Nephron progenitor cell (in vitro differentiated cells): ENCODE measurements at regions not wholly inside any gene's neighbourhood (a gene's known extent, or its start where the extent isn't known, plus 50 kb on each side); places are given as distances from the start of the nearest gene placed in this dataset.

Source experiments
- DNase-seq: peaks from one replicate; pipeline ENCODE4 v3.0.0; 2021
- H3K27ac Mint-ChIP-seq: 2 replicates; pipeline ENCODE4 v1.8.0; 2021; ENCODE audit warnings: mild to moderate bottlenecking, moderate library complexity, mixed read lengths
- H3K27me3 Mint-ChIP-seq: 2 replicates; pipeline ENCODE4 v1.8.0; 2021; ENCODE audit warnings: mild to moderate bottlenecking, low read depth, mixed read lengths; ENCODE audit not compliant: poor library complexity
- H3K36me3 Mint-ChIP-seq: 2 replicates; pipeline ENCODE4 v1.8.0; 2021; ENCODE audit warnings: low read depth, mixed read lengths
- H3K4me1 Mint-ChIP-seq: 2 replicates; pipeline ENCODE4 v1.8.0; 2021; ENCODE audit warnings: mixed read lengths
- H3K4me3 Mint-ChIP-seq: 2 replicates; pipeline ENCODE4 v1.8.0; 2021; ENCODE audit warnings: mild to moderate bottlenecking, moderate library complexity, mixed read lengths
- H3K9me3 Mint-ChIP-seq: 2 replicates; pipeline ENCODE4 v1.8.0; 2021; ENCODE audit warnings: mild to moderate bottlenecking, moderate library complexity, mixed read lengths
- CTCF ChIP-seq: fragments of 200-600 bp; sonication (generic); IDR thresholded peaks from 2 replicates; pipeline ENCODE4 v1.5.0; 2021; ENCODE audit warnings: antibody characterized with exemption

- H3K4me3 Mint-ChIP-seq, result no peak overlapping the region
- H3K9me3 Mint-ChIP-seq, result no peaks in the 10 kb centered on the region
- peaks cover 7% of the 10 kb centered on the region for H3K27me3 Mint-ChIP-seq
- H3K4me1 Mint-ChIP-seq, result no peaks in the 10 kb centered on the region
- no peak for DNase-seq
- TF ChIP-seq CTCF, result no peak
- no peaks in the 10 kb centered on the region for H3K36me3 Mint-ChIP-seq
- no peak overlapping the region for H3K27ac Mint-ChIP-seq
These were observed 321.7 kb downstream of the TSN start for GRCh38 chr2:122077114-122077513.

GRCh38 chr2:122077771-122078170 is 322.3 kb downstream of the TSN start:
- Mint-ChIP-seq H3K36me3 (no peaks in the 10 kb centered on the region), H3K27ac (no peak overlapping the region), H3K9me3 (no peaks in the 10 kb centered on the region), H3K27me3 (peaks cover 10% of the 10 kb centered on the region), H3K4me1 (no peaks in the 10 kb centered on the region), H3K4me3 (no peak overlapping the region)
- no peak for TF ChIP-seq CTCF
- no peak for DNase-seq

DNA sequence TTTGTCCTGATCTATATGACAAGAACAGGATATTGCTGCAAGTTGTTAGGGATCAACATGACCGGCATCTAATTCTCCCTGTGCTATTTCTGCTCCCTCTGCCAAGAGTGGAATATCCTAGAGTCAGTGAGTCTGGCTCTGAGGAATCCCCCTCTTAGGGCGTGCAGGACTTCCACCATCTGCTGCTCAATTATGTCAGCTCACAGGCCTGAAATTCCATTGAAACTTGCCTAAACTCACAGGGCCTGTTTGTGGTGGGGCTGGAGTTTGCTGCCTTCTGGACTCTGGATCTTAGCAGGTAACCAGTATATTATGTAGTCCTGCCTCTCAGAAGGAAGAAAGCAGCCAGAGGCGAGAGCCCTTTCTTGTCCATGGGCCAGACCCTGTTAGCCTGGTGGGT is 323.0 kb downstream of the TSN start:
- H3K27ac Mint-ChIP-seq, result no peak overlapping the region
- no peaks in the 10 kb centered on the region for H3K4me1 Mint-ChIP-seq
- no peak for DNase-seq
- no peak for TF ChIP-seq CTCF
- H3K9me3 Mint-ChIP-seq, result no peaks in the 10 kb centered on the region
- H3K4me3 Mint-ChIP-seq, result no peak overlapping the region
- H3K27me3 Mint-ChIP-seq, result peaks cover 10% of the 10 kb centered on the region
- H3K36me3 Mint-ChIP-seq, result no peaks in the 10 kb centered on the region

DNA sequence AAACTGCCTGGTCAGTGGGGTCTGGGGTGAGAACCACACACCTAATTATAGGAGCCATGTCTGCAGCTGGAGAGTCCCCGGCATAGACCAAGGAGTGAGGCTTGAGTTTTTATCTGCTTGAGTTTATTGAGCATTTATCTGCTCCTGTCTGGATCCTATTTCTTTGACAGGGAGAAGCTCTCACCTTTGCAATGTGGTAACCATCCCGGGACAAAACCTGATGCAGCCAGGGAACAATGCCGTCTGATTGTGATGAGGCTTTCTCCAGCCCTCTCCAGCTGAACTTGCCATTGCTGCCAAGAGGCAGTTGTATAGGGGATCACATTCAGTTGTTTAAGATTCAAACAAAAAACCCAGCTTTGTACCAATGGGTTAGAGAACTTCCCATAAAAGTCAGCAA is 324.4 kb downstream of the TSN start:
- no peak overlapping the region for H3K4me3 Mint-ChIP-seq
- no peaks in the 10 kb centered on the region for H3K36me3 Mint-ChIP-seq
- no peaks in the 10 kb centered on the region for H3K9me3 Mint-ChIP-seq
- no peak overlapping the region for H3K27ac Mint-ChIP-seq
- no peaks in the 10 kb centered on the region for H3K4me1 Mint-ChIP-seq
- TF ChIP-seq CTCF, result no peak
- H3K27me3 Mint-ChIP-seq, result peaks cover 10% of the 10 kb centered on the region
- no peak for DNase-seq

- no peaks in the 10 kb centered on the region for H3K36me3 Mint-ChIP-seq
- no peaks in the 10 kb centered on the region for H3K4me1 Mint-ChIP-seq
- no peaks in the 10 kb centered on the region for H3K9me3 Mint-ChIP-seq
- H3K27ac Mint-ChIP-seq, result no peak overlapping the region
- peaks cover 10% of the 10 kb centered on the region for H3K27me3 Mint-ChIP-seq
- no peak for TF ChIP-seq CTCF
- no peak overlapping the region for H3K4me3 Mint-ChIP-seq
- DNase-seq, result no peak
These were observed 324.9 kb downstream of the TSN start for GRCh38 chr2:122080316-122080715.

GRCh38 chr2:122080871-122081270 is 325.4 kb downstream of the TSN start:
- H3K4me1 Mint-ChIP-seq, result no peaks in the 10 kb centered on the region
- peaks cover 10% of the 10 kb centered on the region for H3K27me3 Mint-ChIP-seq
- no peaks in the 10 kb centered on the region for H3K9me3 Mint-ChIP-seq
- H3K27ac Mint-ChIP-seq, result no peak overlapping the region
- H3K4me3 Mint-ChIP-seq, result no peak overlapping the region
- DNase-seq, result no peak
- H3K36me3 Mint-ChIP-seq, result no peaks in the 10 kb centered on the region
- TF ChIP-seq CTCF, result no peak
